ENCODE measurements at regions not wholly inside any gene's neighbourhood (a gene's known extent, or its start where the extent isn't known, plus 50 kb on each side); places are given as distances from the start of the nearest gene placed in this dataset.
"Not testable (repeated sequence)": the region's sequence is repeated elsewhere in the genome, so short reads cannot be mapped to it uniquely, and the experiment has no call there.

DNA sequence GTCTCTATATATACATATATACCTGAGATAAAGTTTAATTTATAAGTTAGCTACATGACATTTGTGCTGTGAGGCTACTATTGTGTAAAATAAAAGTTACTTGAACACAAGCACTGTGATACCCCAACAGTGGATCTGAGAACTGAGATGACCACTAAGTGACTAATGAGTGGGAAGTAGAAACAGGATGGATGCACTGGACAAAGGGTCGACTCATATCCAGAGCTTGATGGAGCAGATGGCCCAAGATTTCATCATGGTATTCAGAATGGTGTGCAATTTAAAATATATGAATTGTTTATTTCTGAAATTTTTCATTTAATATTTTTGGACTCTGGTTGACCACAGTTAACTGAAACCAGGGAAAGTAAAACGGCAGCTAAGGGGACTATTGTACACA is 908.6 kb upstream of the MDGA2 start:
- peak; percentile 56 for DNase-seq (ENCODE audit: low spot score)

DNA sequence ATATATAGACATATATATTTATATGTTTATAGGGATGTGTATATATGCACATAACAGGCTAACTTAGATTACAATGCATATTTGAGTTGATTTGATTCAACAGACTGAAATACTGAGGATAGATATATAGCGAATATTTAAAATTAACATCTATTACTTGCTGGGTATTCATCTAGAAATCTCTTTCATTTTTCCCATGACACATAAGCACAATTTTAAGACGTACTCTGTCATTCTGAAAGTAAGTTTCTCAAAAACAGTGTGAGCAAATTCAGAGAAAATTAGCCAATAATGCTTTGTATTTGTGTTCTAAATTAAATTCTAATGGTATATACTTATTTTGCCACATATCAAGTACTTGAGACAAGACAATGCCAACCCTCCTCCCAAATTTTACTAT is 907.5 kb upstream of the MDGA2 start:
- no peak for DNase-seq (ENCODE audit: low spot score)

DNA sequence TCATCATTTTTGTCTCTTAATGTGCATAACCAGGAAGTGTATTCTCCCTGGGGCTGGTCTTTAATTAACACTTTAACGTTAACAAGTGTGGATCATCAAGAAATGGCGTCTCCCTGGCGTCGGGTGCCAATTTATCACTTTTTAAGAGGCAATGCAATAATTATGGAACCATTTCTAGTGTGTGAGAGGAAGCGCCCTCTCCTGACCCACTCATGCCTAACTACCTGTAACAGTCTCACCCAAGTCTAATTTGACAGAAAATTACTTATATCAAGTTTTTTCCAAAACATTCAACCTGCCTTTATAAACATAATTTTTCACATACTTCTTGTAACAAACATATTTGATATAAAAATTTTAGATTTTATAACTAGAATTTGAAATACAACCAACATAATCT is 905.3 kb upstream of the MDGA2 start:
- no peak for DNase-seq (ENCODE audit: low spot score)

DNA sequence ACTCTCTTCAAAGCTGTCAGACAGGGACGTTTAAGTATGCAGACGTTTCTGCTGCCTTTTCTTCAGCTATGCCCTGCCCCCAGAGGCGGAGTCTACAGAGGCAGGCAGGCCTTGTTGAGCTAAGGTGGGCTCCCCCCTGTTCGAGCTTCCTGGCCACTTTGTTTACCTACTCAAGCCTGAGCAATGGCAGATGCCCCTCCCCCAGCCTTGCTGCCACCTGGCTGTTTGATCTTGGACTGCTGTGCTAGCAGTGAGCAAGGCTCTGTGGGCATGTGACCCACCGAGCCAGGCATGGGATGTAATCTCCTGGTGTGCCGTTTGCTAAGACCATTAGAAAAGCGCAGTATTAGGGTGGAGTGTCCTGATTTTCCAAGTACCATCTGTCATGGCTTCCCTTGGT is 900.4 kb upstream of the MDGA2 start:
- DNase-seq (ENCODE audit: low spot score) = no peak

DNA sequence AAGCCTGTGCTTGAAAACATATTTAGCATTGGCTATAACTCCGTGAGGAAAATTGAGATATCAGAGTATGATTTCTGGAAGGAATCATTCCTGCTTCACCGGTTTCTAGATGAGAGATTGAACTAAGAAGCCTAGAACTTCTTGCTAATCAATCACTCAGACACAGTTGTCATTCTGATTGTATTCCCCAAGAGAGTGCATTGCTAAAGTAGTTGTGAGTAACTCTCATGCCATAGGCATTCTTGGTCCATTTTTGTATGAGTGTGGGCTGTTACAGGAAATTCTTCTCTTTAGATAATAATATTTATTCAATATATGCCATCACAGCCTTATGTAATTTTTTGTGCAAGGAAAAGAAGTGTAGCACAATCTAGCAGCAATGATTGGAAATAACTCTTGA is 893.3 kb upstream of the MDGA2 start:
- no peak for DNase-seq (ENCODE audit: low spot score)

DNA sequence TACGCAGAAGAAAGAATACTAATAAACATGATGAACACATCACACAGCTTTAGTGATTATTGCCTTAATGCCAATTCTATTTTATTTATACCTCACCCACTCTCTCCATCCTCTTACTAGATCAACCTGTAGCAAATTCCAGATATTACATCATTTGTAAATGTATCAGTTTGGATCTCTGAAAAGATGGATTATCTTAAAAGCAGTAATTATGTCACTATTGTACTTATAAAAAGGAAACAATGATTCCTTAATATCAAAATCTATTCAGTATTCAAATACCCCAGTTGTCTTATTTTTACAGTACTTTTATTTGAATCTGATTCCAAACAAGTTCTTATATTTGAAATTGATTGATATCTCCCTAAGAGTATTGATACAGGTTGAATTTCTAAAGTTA is 892.8 kb upstream of the MDGA2 start:
- no peak for DNase-seq (ENCODE audit: low spot score)

DNA sequence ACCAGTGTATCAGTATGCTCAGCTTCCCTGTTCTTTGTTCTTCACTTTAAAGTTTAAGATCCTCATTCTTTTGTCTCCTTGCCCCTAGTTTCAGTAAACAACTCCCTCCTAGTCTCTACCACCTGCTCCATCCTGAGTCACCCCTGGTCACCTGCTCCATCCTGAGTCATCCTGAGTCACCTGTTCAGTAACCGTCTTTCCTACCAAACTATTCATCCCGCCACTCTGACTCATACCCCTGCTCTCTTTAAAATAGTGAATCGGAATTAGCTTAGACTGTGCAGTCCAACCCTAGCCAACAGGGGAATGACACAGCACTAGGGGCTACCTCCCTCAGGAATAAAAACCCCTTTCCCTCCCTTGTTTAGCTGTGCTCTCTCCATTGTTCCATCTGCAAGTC is 888.1 kb upstream of the MDGA2 start:
- peak; percentile 76 for DNase-seq (ENCODE audit: low spot score)

DNA sequence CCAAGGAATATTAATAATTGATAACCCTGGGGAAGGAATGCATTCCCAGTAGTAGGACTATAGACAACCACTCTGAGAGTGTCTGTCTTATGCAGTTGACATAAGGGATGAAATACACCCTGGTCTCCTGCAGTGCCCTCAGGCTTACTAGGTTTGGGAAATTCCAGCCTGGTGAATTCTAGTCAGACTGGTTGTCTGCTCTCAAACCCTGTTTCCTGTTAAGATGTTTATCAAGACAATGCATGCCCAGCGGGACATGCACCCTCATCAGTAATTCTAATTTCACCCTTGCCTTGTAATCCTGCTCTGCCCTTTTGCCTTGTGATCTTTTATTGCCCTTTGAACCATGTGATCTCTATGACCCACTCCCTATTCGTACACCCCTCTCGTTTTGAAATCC is 886.0 kb upstream of the MDGA2 start:
- not testable (repeated sequence) for DNase-seq (ENCODE audit: low spot score)

DNA sequence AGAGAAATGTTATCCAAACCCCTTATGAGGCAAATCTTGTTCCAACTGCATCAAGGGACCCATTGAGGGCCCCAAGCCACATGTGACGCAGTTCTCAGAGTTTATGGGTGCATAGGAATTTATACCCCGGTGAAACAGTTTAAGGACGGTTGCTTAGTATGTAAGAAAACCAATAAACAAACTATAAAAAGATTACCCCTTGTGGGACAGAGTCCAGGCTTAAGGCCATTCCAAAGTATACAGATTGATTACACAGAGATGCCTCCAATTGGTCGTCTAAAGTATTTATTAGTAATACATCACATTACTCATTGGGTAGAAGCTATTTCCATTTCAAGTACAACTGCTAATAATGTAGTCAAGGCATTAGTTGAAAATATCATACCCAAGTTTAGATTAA is 885.0 kb upstream of the MDGA2 start:
- DNase-seq (ENCODE audit: low spot score) = no peak

DNA sequence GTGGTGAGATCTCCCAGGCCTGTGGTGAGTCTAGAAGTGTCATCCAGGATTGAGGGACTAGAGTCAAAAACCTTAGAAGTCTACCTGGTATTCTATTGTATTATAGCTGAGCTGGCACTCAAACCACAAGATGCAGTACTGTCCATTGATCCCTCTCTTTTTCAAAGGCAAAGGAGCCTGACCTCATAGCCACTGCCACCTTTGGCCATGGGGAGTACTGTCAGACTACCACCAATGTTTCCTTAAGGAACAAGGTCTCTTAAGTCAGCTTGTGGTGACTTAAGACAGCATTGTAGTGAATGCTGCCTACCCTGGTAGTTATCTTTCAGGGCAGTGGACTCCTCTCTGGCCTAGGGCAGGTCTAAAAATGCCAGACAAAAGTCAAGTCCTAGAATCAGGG is 878.0 kb upstream of the MDGA2 start:
- no peak for DNase-seq (ENCODE audit: low spot score)

DNA sequence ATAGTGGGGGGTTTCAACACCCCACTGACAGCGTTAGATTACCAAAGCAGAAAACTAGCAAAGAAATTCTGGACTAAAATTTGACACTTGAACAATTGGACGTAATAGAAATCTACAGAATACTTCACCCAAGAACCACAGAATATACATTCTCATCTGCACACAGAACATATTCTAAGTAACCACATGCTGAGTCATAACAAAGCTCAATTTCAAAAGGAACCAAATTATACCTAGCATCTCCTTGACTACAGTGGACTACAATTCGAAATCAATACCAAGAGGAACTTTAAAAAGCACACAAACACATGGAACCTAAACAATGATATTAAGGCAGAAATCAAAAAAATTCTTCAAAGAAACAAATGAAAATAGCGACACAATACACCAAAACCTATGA is 871.6 kb upstream of the MDGA2 start:
- DNase-seq (ENCODE audit: low spot score) = no peak

DNA sequence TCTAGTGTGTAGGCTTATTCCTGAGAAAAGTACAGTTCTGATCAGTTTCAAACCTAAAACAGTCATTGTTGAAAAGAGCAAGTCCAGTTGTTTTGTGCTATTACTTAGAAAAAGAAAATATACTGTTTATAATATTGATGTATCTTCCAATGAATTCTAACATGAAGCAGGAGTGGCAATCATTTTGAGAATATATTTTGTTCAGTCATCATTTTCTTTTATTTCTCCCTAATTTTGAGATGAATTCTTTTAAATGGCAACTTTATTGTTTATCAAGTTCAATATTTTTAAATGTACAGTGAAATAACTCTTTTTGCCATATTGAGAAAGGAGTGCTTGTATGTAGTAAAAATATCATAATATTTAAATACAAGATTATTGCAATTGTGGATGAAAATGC is 862.2 kb upstream of the MDGA2 start:
- DNase-seq (ENCODE audit: low spot score) = no peak

DNA sequence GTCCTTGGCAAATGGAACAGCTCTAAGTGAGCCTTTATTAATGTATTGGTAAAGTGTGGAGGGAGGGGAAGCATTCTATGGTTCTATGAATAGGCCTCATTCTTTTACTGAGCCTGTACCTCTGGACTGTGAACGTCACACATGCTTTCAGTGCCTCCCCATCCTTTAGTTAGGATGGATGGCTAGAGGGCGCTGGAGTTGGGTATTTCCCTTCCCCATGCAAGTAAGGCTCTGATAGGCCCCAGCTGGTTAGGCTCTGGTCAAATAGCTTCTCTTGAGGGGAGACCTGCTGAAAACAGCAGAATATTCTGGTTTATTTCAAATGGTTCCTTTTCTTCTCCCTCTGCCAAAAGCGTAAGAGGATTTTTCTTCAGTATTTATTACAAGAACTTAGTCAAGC is 860.9 kb upstream of the MDGA2 start:
- peak; percentile 5 for DNase-seq (ENCODE audit: low spot score)

DNA sequence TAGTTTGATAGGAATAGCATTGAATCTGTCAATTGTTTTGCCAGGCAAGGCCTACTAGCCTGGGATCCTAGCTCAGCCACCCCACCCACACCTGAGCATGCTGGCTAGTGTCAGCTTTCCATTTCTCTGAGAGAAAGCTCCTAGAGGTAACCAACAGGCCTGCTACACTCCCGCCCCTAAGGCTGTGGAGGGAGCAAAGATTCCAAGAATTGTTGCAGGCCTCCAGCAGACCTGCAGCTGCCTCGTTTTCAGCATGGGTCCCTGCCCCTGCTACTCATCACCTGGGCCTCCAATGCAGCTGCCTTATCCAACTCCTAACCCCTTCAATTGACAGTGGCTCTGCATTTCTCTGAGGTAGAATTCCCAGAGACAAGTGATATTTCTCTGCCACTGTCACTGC is 852.4 kb upstream of the MDGA2 start:
- no peak for DNase-seq (ENCODE audit: low spot score)

DNA sequence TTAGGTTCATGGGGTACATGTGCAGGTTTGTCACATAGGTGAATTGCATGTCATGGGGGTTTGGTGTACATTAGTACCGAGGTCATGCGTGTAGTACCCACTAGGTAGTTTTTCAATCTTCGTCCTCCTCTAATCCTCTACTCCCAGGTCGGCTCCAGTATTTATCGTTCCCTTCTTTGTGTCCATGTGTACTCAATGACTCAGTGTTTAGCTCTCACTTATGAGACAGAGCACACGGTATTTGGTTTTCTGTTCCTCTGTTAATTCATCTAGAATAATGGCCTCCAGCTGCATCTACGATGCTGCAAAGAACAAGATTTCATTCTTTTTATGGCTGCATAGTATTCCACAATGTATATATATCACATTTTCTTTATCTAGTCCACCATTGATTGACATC is 850.9 kb upstream of the MDGA2 start:
- DNase-seq (ENCODE audit: low spot score) = no peak

DNA sequence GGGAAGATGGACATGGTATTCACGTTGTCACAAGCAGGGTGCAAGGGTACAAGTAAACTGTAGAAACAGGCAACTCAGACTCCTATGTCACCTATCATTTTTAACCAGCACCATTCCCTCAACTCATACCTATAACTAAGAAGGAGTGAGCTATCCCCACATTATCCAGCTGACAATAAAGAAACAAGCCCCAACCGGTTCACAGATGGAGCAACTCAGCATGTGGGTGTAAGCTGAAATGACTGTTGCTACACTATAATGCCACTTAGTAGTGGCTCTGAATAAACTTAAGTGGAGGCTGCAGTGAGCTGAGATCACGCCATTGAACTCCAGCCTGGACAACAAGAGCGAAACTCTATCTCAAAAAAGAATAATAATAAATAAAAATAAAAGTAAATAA is 829.5 kb upstream of the MDGA2 start:
- no peak for DNase-seq (ENCODE audit: low spot score)

DNA sequence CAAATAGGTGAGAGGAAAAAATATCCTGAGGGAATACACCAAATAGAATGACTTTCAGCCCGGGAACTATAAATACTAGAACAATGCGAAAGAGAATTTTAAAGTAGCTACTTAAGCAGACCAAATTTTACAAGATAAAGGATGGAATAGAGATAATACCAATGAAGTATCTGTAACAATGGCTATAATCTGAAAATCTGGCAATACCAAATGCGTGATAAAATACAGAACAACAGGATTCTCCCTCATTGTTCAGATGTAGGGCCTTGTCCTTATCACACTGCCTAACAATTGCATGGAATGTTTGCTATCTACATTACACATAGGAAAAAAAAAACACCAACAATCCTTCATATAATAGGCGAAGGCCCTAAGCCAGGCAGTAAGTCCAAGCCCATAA is 815.4 kb upstream of the MDGA2 start:
- no peak for DNase-seq (ENCODE audit: low spot score)

DNA sequence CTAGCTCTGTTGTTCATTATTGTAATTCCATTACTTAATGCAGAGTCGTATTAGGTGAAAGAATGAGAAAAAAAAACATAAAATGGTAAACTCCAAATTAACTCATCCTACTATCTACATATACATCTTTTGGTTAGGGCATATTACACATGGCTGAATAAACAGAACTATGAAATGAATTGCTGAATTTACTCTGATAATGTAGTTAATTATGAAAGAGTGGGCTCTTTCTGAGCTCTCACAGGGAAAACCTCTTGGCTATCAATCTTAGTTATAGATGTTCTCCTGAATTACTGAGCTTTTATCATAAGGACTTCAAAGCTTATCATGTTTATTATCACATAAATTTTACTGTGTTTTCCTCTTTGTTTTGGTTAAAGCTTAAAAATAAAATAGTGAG is 798.5 kb upstream of the MDGA2 start:
- no peak for DNase-seq (ENCODE audit: low spot score)

DNA sequence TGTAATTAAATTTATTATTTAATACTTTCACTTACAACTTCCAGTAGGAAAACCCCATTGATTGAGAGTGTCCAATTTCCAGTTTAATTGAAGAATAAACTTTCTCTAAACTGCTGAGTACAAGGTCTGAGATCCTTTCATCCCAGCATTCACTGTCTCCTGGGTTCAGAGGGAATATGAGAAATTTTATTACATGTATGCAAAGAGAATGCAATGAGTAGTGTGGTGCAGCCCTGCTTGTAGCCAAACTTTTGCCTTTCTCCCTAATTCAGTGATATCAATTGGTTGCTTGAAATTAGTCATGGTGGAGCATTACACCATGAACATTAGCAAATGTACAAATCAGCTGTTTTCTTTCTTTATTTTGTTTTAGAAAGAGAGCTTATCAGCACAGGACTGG is 780.6 kb upstream of the MDGA2 start:
- no peak for DNase-seq (ENCODE audit: low spot score)

DNA sequence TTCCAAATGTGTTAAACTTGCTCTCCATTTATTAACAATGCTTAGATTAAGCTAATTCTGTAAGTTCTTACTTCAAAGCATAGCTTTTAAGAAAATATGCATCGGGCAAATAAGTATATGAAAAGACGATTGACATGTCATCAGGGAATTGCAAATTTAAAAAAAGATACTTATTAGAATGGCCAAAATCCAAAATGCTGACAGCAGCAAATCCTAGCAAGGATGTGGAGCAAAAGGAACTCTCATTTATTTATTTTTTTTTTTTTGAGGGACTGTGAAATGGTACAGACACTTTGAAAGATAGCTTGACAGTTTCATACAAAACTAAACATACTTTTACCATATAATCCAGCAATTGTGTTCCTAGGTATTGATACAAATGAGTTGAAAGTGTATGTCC is 779.5 kb upstream of the MDGA2 start:
- no peak for DNase-seq (ENCODE audit: low spot score)

DNA sequence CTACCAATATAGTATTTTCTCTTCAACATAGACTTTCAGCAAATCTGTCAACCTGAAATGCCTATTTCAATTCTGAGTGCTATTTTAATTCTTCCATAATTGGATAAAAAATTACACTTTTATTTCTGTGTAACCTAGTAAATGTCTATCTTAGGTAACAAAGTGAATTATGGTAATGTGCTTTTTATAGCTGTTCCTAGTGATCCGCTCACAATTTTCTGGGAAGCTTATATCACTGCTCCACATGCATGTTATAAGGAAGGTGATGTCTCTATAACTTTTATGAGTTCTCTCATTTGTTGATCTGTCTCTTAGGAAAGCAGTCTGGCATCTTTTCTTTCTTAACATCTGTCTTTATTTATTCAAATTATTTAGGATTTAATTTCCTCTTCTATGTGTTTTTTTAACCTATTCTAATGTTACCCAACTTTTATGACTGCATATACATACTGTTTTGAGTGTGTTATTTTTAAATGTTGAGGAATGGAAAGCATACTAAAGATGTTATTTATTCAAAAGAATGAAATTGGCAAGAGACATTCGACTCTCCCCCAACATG is 777.1 kb upstream of the MDGA2 start:
- no peak for DNase-seq (ENCODE audit: low spot score)

DNA sequence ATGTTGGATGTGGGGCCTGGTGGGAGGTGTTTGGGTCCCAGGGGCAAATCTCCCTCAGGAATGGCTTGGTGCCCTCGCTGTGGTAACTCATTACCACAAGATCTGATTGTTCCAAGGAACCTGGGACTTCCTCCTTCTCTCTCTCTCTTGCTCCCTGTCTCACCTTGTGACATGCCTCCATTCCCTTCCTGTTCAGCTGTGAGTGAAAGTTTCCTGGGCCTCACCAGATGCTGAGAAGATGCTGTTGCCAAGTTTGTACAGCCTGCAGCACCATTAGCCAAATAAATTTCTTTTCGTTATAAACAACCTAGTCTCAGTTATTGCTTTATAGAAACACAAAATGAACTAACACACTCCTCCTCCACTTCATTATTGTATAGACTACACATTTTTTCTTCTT is 759.8 kb upstream of the MDGA2 start:
- DNase-seq (ENCODE audit: low spot score) = no peak

DNA sequence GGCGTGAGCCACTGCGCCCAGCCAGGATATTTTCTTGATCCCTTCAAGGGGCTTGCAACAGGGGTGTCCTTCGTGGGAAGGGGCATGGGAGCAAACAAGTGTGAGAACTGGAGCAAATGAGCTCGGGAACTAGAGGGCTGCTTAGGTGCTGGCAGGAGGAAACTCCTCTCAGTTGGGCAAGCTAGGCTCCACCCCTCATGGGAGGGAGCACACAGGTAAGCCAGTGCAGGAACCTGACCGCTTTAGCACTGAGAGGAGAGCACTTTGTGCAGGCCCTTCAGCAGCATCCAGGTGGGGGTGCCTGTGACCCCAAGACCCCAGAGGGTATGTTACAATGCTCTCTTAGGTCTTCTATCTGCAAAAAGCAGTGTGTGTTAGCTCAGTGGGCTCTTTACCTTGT is 755.4 kb upstream of the MDGA2 start:
- no peak for DNase-seq (ENCODE audit: low spot score)

DNA sequence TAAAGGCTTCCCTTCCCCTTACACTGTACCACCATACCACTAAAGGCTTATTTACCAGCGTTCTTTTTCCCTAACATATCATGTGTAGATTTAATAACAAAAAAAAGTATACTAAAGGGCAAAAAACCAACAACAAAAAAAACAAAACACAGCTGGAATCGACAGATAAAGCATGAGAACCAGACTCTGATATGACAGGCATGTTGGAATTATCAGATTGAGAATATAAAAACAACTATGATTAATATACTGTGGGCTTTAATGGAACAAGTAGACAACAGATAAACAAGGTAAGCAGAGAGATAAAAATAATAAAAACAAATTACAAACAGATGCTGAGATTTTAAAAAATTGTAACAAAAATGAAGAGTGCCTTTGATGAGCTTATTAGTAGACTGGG is 754.1 kb upstream of the MDGA2 start:
- no peak for DNase-seq (ENCODE audit: low spot score)
